DMS79 treated with DMSO at 0.1 percent for 48 hours (cell line): ENCODE measurements at regions not wholly inside any gene's neighbourhood (a gene's known extent, or its start where the extent isn't known, plus 50 kb on each side); places are given as distances from the start of the nearest gene placed in this dataset.
"Not testable (repeated sequence)": the region's sequence is repeated elsewhere in the genome, so short reads cannot be mapped to it uniquely, and the experiment has no call there.

Source experiments
- DNase-seq: peaks from one replicate; lab custom pipeline; 2025; lab: John Stamatoyannopoulos, UW

- DNase-seq, result no peak
These were observed 143.5 kb upstream of the TRIM24 start for GRCh38 chr7:138316421-138317043.

GRCh38 chr7:138317044-138317596 is 142.9 kb upstream of the TRIM24 start:
- DNase-seq, result no peak

- DNase-seq, result no peak
These were observed 135.1 kb upstream of the TRIM24 start for GRCh38 chr7:138324941-138325340.

- peak; percentile 11 for DNase-seq
These were observed 134.6 kb upstream of the TRIM24 start for GRCh38 chr7:138325434-138325833.

- no peak for DNase-seq
These were observed 131.8 kb upstream of the TRIM24 start for GRCh38 chr7:138328215-138328614.

- not testable (repeated sequence) for DNase-seq
These were observed 127.2 kb upstream of the TRIM24 start for GRCh38 chr7:138332850-138333249.

GRCh38 chr7:138338361-138338760 is 121.7 kb upstream of the TRIM24 start:
- DNase-seq, result peak; percentile 45

GRCh38 chr7:138339229-138339628 is 120.8 kb upstream of the TRIM24 start:
- not testable (repeated sequence) for DNase-seq

- no peak for DNase-seq
These were observed 117.1 kb upstream of the TRIM24 start for GRCh38 chr7:138342990-138343389.

GRCh38 chr7:138345567-138345966 is 114.5 kb upstream of the TRIM24 start:
- no peak for DNase-seq

GRCh38 chr7:138346975-138347374 is 113.1 kb upstream of the TRIM24 start:
- no peak for DNase-seq

GRCh38 chr7:138349841-138350700 is 110.0 kb upstream of the TRIM24 start:
- no peak for DNase-seq

GRCh38 chr7:138350701-138351357 is 109.2 kb upstream of the TRIM24 start:
- DNase-seq, result no peak

GRCh38 chr7:138352570-138353461 is 107.2 kb upstream of the TRIM24 start:
- DNase-seq, result no peak

- no peak for DNase-seq
These were observed 106.0 kb upstream of the TRIM24 start for GRCh38 chr7:138354066-138354465.

- no peak for DNase-seq
These were observed 104.8 kb upstream of the TRIM24 start for GRCh38 chr7:138355254-138355653.

GRCh38 chr7:138358850-138359341 is 101.2 kb upstream of the TRIM24 start:
- DNase-seq, result no peak

GRCh38 chr7:138359870-138360559 is 100.0 kb upstream of the TRIM24 start:
- peak; percentile 91 for DNase-seq

- DNase-seq, result no peak
These were observed 96.3 kb upstream of the TRIM24 start for GRCh38 chr7:138363721-138364120.

- DNase-seq, result not testable (repeated sequence)
These were observed 93.9 kb upstream of the TRIM24 start for GRCh38 chr7:138366137-138366536.

- DNase-seq, result not testable (repeated sequence)
These were observed 93.4 kb upstream of the TRIM24 start for GRCh38 chr7:138366676-138367075.
